CD4-positive, alpha-beta T cell (primary cell): ENCODE measurements at regions not wholly inside any gene's neighbourhood (a gene's known extent, or its start where the extent isn't known, plus 50 kb on each side); places are given as distances from the start of the nearest gene placed in this dataset.

Experiments used
- ATAC-seq: fragments of 200-7000 bp; cut with Tn5 transposase; one replicate; pipeline ENCODE4 v1.10.0; 2022; ENCODE audit warnings: mild to moderate bottlenecking; ENCODE audit not compliant: poor library complexity
- CTCF ChIA-PET: fragments of 350-600 bp; sonication (Branson Sonifier 250); formaldehyde crosslinking; loops from one replicate; lab custom pipeline; 2021; ENCODE audit warnings: antibody characterized with exemption, inconsistent platforms; lab: Charles Lee
- POLR2A ChIA-PET: fragments of 350-600 bp; sonication (Branson Sonifier 250); formaldehyde crosslinking; loops from one replicate; lab custom pipeline; 2021; ENCODE audit warnings: antibody characterized with exemption, inconsistent platforms; lab: Charles Lee
- DNase-seq, 14 experiments: peaks; one replicate each; pipeline ENCODE4 v3.0.0-alpha.2; 2013 to 2020; ENCODE audit warnings: mixed read lengths in 2 of 14
- H3K27ac ChIP-seq, 2 donors: one replicate each; pipeline versions ENCODE4 v1.5.1 to v1.7.0; 2013; ENCODE audit warnings: low read length in 2 of 2, low read depth in 1 of 2, mild to moderate bottlenecking in 1 of 2
- H3K27me3 ChIP-seq, 2 experiments: 1 replicate in 1 of 2; 2 replicates in 1 of 2; pipeline versions ENCODE4 v1.6.1 to v1.7.0; 2013; ENCODE audit warnings: low read length in 2 of 2, control low read depth in 1 of 2, mild to moderate bottlenecking in 1 of 2, moderate library complexity in 1 of 2; ENCODE audit not compliant: insufficient read depth in 2 of 2, control insufficient read depth in 1 of 2
- H3K36me3 ChIP-seq: one replicate; pipeline ENCODE4 v1.6.1; 2013; ENCODE audit warnings: low read length, control low read depth; ENCODE audit not compliant: insufficient read depth
- H3K4me1 ChIP-seq: one replicate; pipeline ENCODE4 v1.6.1; 2013; ENCODE audit warnings: low read length, control low read depth; ENCODE audit not compliant: insufficient read depth
- H3K4me3 ChIP-seq: one replicate; pipeline ENCODE4 v1.5.1; 2013; ENCODE audit warnings: mild to moderate bottlenecking, low read length, moderate library complexity
- H3K9me3 ChIP-seq, 2 experiments: 1 replicate in 1 of 2; 2 replicates in 1 of 2; pipeline versions ENCODE4 v1.6.1 to v1.7.0; 2013; ENCODE audit warnings: low read length in 2 of 2, mild to moderate bottlenecking in 2 of 2, control low read depth in 1 of 2, moderate library complexity in 1 of 2; ENCODE audit not compliant: control insufficient read depth in 1 of 2, insufficient read depth in 1 of 2
- H3K27ac Mint-ChIP-seq: one replicate; pipeline ENCODE4 v1.8.0; 2020; ENCODE audit warnings: mixed read lengths
- H3K27me3 Mint-ChIP-seq: one replicate; pipeline ENCODE4 v1.8.0; 2021; ENCODE audit warnings: mixed read lengths
- H3K36me3 Mint-ChIP-seq: one replicate; pipeline ENCODE4 v1.8.0; 2021; ENCODE audit warnings: low read depth, mixed read lengths
- H3K4me1 Mint-ChIP-seq: one replicate; pipeline ENCODE4 v1.8.0; 2021; ENCODE audit warnings: low read depth, mixed read lengths
- H3K4me3 Mint-ChIP-seq: one replicate; pipeline ENCODE4 v1.8.0; 2020; ENCODE audit warnings: mild to moderate bottlenecking, mixed read lengths
- H3K9me3 Mint-ChIP-seq: one replicate; pipeline ENCODE4 v1.8.0; 2020; ENCODE audit warnings: mixed read lengths
- CTCF ChIP-seq: fragments of 200-600 bp; IDR thresholded peaks from one replicate; pipeline ENCODE4 v1.8.0; 2022; ENCODE audit warnings: antibody characterized with exemption, mild to moderate bottlenecking
- intact Hi-C, 2 experiments: fragments of 100-400 bp; cut with DNase I in 1 of 2; cut with micrococcal nuclease in 1 of 2; formaldehyde crosslinking; loops; one replicate each; pipeline versions ENCODE4 v1.15.1 to v1.9.0; 2023 to 2025; cut with DNase I, micrococcal nuclease

GRCh38 chr6:146948790-146949342 is 255.4 kb upstream of the STXBP5 start:
- H3K27ac Mint-ChIP-seq, result no peak overlapping the region

DNA sequence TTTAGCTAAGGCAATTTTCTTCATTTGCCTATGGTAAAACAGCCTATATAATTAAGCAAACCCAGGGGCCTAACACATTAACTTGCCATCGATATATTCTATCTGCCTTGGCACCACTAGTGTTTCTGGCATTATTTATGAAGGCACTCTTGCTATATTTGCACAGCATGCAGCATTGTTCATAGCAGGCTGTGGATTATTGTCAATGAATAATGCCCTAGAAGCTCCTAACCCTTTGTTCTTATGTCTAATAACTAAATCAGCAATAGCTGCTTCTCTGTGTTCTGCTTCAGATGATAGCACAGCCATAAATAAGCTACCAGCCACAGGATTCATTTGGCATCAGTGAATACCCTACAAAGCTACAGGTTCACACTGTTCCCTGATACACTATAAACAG is 254.8 kb upstream of the STXBP5 start:
- H3K9me3 Mint-ChIP-seq, result no peaks in the 10 kb centered on the region
- Histone ChIP-seq H3K27ac (no peak overlapping the region), H3K4me3 (no peak overlapping the region), H3K9me3 (no peaks in the 10 kb centered on the region), H3K4me1 (peaks cover 5% of the 10 kb centered on the region), H3K36me3 (no peaks in the 10 kb centered on the region), H3K27me3 (no peaks in the 10 kb centered on the region)
- H3K36me3 Mint-ChIP-seq, result no peaks in the 10 kb centered on the region
- intact Hi-C loops, result no loop called here
- TF ChIP-seq CTCF, result no peak
- ChIA-PET CTCF (no interaction called here), POLR2A (no interaction called here)
- peaks cover 12% of the 10 kb centered on the region for H3K4me1 Mint-ChIP-seq
- no peak overlapping the region for H3K4me3 Mint-ChIP-seq
- H3K27ac Mint-ChIP-seq, result no peak overlapping the region
- DNase-seq (no peak), ATAC-seq (no peak)
- H3K27me3 Mint-ChIP-seq, result no peaks in the 10 kb centered on the region

More at GRCh38 chr6:146948790-146949342, 255.4 kb upstream of the STXBP5 start:
- H3K9me3 Mint-ChIP-seq, result no peaks in the 10 kb centered on the region
- ChIA-PET POLR2A (interaction anchor here (0.6 kb wide), 1 partner anchor 294 kb away, joined by 3 read pairs; no protein-coding TSS in a partner anchor), CTCF (no interaction called here)
- no peak for TF ChIP-seq CTCF
- Histone ChIP-seq H3K4me3 (no peak overlapping the region), H3K27me3 (no peaks in the 10 kb centered on the region), H3K4me1 (peaks cover 5% of the 10 kb centered on the region), H3K9me3 (peaks cover 0 to 2% of the 10 kb centered on the region in 2 experiments), H3K36me3 (no peaks in the 10 kb centered on the region), H3K27ac (no peak overlapping the region)
- H3K4me1 Mint-ChIP-seq, result peaks cover 12% of the 10 kb centered on the region
- no peaks in the 10 kb centered on the region for H3K36me3 Mint-ChIP-seq
- no peak for DNase-seq
- intact Hi-C loops, result no loop called here
- H3K27me3 Mint-ChIP-seq, result no peaks in the 10 kb centered on the region
- H3K4me3 Mint-ChIP-seq, result no peak overlapping the region
- ATAC-seq, result no peak

GRCh38 chr6:146950351-146950835 is 253.8 kb upstream of the STXBP5 start:
- H3K4me3 ChIP-seq, result no peak overlapping the region
- Mint-ChIP-seq H3K9me3 (no peaks in the 10 kb centered on the region), H3K4me1 (peaks cover 12% of the 10 kb centered on the region), H3K27ac (no peak overlapping the region), H3K4me3 (no peak overlapping the region), H3K36me3 (no peaks in the 10 kb centered on the region), H3K27me3 (no peaks in the 10 kb centered on the region)
- peaks cover 5% of the 10 kb centered on the region for H3K4me1 ChIP-seq
- H3K27me3 ChIP-seq, result no peaks in the 10 kb centered on the region
- no peak for TF ChIP-seq CTCF
- ChIA-PET POLR2A (interaction anchor here (0.6 kb wide), 1 partner anchor 360 kb away, joined by 3 read pairs; no protein-coding TSS in a partner anchor), CTCF (no interaction called here)
- no peaks in the 10 kb centered on the region for H3K36me3 ChIP-seq
- no peaks in the 10 kb centered on the region for H3K9me3 ChIP-seq
- ATAC-seq (no peak), DNase-seq (peak in 3 of 14 experiments; percentile 9 to 57 (median 46))
- H3K27ac ChIP-seq, result no peak overlapping the region
- intact Hi-C loops, result no loop called here
